Large intestine (tissue), 3 donors: ENCODE measurements at regions not wholly inside any gene's neighbourhood (a gene's known extent, or its start where the extent isn't known, plus 50 kb on each side); places are given as distances from the start of the nearest gene placed in this dataset.
"Not testable (repeated sequence)": the region's sequence is repeated elsewhere in the genome, so short reads cannot be mapped to it uniquely, and the experiment has no call there.

Source experiments
- DNase-seq, 2 donors: peaks; one replicate each; pipeline versions ENCODE4 v3.0.0 to v3.0.0-alpha.2; 2013
- H3K27ac ChIP-seq: one replicate; pipeline ENCODE4 v1.5.1; 2013; ENCODE audit warnings: low read length
- H3K27me3 ChIP-seq: 2 replicates; pipeline ENCODE4 v1.6.1; 2013; ENCODE audit warnings: low read length; ENCODE audit not compliant: control insufficient read depth, insufficient read depth
- H3K36me3 ChIP-seq: 2 replicates; pipeline ENCODE4 v1.6.1; 2013; ENCODE audit warnings: low read length; ENCODE audit not compliant: control insufficient read depth, insufficient read depth
- H3K4me1 ChIP-seq: one replicate; pipeline ENCODE4 v1.6.1; 2013; ENCODE audit warnings: low read length; ENCODE audit not compliant: control insufficient read depth, insufficient read depth
- H3K4me3 ChIP-seq: one replicate; pipeline ENCODE4 v1.5.1; 2013; ENCODE audit warnings: low read length
- H3K9me3 ChIP-seq: one replicate; pipeline ENCODE4 v1.6.1; 2013; ENCODE audit warnings: mild to moderate bottlenecking, low read depth, low read length, moderate library complexity; ENCODE audit not compliant: control insufficient read depth
- WGBS: methylation state at CpG from one replicate; pipeline ENCODE4 v1.1.5; 2013; ENCODE audit warnings: low lambda C conversion rate; ENCODE audit not compliant: insufficient coverage; 5-methylcytosine and 5-hydroxymethylcytosine counted together

GRCh38 chr13:54004026-54004699 is 975.5 kb downstream of the OLFM4 start:
- Histone ChIP-seq H3K4me3 (no peak overlapping the region), H3K27ac (no peak overlapping the region), H3K9me3 (no peaks in the 10 kb centered on the region), H3K36me3 (no peaks in the 10 kb centered on the region), H3K4me1 (no peaks in the 10 kb centered on the region), H3K27me3 (no peaks in the 10 kb centered on the region)
- DNase-seq = no peak
- WGBS = 100% methylated on average over 1 of the region's 5 CpGs

- DNase-seq = no peak
- no peaks in the 10 kb centered on the region for H3K9me3 ChIP-seq
- no peaks in the 10 kb centered on the region for H3K36me3 ChIP-seq
- H3K27me3 ChIP-seq = no peaks in the 10 kb centered on the region
- no peaks in the 10 kb centered on the region for H3K4me1 ChIP-seq
- no peak overlapping the region for H3K4me3 ChIP-seq
- no CpG with 5 or more reads among the region's 1 CpG for WGBS
- H3K27ac ChIP-seq = no peak overlapping the region
Observed at GRCh38 chr13:54016542-54016941, 987.9 kb downstream of the OLFM4 start.

GRCh38 chr13:54018485-54018884 is 989.9 kb downstream of the OLFM4 start:
- no peaks in the 10 kb centered on the region for H3K27me3 ChIP-seq
- no peak overlapping the region for H3K4me3 ChIP-seq
- no peak for DNase-seq
- H3K4me1 ChIP-seq = no peaks in the 10 kb centered on the region
- no peaks in the 10 kb centered on the region for H3K9me3 ChIP-seq
- no peak overlapping the region for H3K27ac ChIP-seq
- WGBS = no CpG with 5 or more reads among the region's 3 CpGs
- no peaks in the 10 kb centered on the region for H3K36me3 ChIP-seq

- H3K27ac ChIP-seq = no peak overlapping the region
- no peak for DNase-seq
- no peaks in the 10 kb centered on the region for H3K27me3 ChIP-seq
Observed at GRCh38 chr13:54029226-54029625, 1000.6 kb downstream of the OLFM4 start.

GRCh38 chr13:54029720-54030119 is 1001.1 kb downstream of the OLFM4 start:
- Histone ChIP-seq H3K27me3 (no peaks in the 10 kb centered on the region), H3K4me1 (no peaks in the 10 kb centered on the region), H3K9me3 (peaks cover 3% of the 10 kb centered on the region), H3K4me3 (no peak overlapping the region), H3K27ac (no peak overlapping the region), H3K36me3 (no peaks in the 10 kb centered on the region)
- 83% methylated on average over 2 of the region's 4 CpGs for WGBS
- DNase-seq = no peak

More at GRCh38 chr13:54029226-54029625, 1000.6 kb downstream of the OLFM4 start:
- H3K4me3 ChIP-seq = no peak overlapping the region
- no peaks in the 10 kb centered on the region for H3K36me3 ChIP-seq
- no CpG with 5 or more reads among the region's 1 CpG for WGBS
- H3K9me3 ChIP-seq = peaks cover 3% of the 10 kb centered on the region
- H3K4me1 ChIP-seq = no peaks in the 10 kb centered on the region

GRCh38 chr13:54033323-54033861 is 1004.8 kb downstream of the OLFM4 start:
- H3K9me3 ChIP-seq = peaks cover 3% of the 10 kb centered on the region
- no peak overlapping the region for H3K4me3 ChIP-seq
- no peaks in the 10 kb centered on the region for H3K4me1 ChIP-seq
- no CpG with 5 or more reads among the region's 6 CpGs for WGBS
- no peak for DNase-seq
- no peaks in the 10 kb centered on the region for H3K36me3 ChIP-seq
- H3K27ac ChIP-seq = no peak overlapping the region
- H3K27me3 ChIP-seq = no peaks in the 10 kb centered on the region

GRCh38 chr13:54034047-54034446 is 1005.4 kb downstream of the OLFM4 start:
- Histone ChIP-seq H3K4me1 (no peaks in the 10 kb centered on the region), H3K4me3 (no peak overlapping the region), H3K9me3 (peaks cover 3% of the 10 kb centered on the region), H3K27ac (no peak overlapping the region), H3K36me3 (no peaks in the 10 kb centered on the region), H3K27me3 (no peaks in the 10 kb centered on the region)
- DNase-seq = no peak
- 100% methylated on average over 1 of the region's 2 CpGs for WGBS

GRCh38 chr13:54057416-54057815 is 1028.8 kb downstream of the OLFM4 start:
- 87% methylated on average over 2 of the region's 5 CpGs for WGBS
- not testable (repeated sequence) for H3K27ac ChIP-seq, H3K9me3 ChIP-seq

GRCh38 chr13:54069958-54070357 is 1041.3 kb downstream of the OLFM4 start:
- H3K9me3 ChIP-seq, H3K27me3 ChIP-seq, H3K36me3 ChIP-seq, DNase-seq, H3K4me3 ChIP-seq, H3K27ac ChIP-seq, H3K4me1 ChIP-seq: not testable (repeated sequence)
- WGBS = no CpG with 5 or more reads among the region's 8 CpGs

More at GRCh38 chr13:54057416-54057815, 1028.8 kb downstream of the OLFM4 start:
- not testable (repeated sequence) for H3K4me3 ChIP-seq, H3K36me3 ChIP-seq, DNase-seq, H3K27me3 ChIP-seq, H3K4me1 ChIP-seq

GRCh38 chr13:54077569-54077968 is 1049.0 kb downstream of the OLFM4 start:
- Histone ChIP-seq H3K4me3 (no peak overlapping the region), H3K27me3 (no peaks in the 10 kb centered on the region), H3K27ac (no peak overlapping the region), H3K9me3 (peaks cover 3% of the 10 kb centered on the region), H3K36me3 (no peaks in the 10 kb centered on the region), H3K4me1 (no peaks in the 10 kb centered on the region)
- DNase-seq = no peak

GRCh38 chr13:54078271-54078870 is 1049.8 kb downstream of the OLFM4 start:
- H3K36me3 ChIP-seq = no peaks in the 10 kb centered on the region
- H3K9me3 ChIP-seq = peaks cover 3% of the 10 kb centered on the region
- no peaks in the 10 kb centered on the region for H3K4me1 ChIP-seq
- 70% methylated on average over 3 of the region's 3 CpGs for WGBS
- no peak overlapping the region for H3K4me3 ChIP-seq
- DNase-seq = no peak
- H3K27me3 ChIP-seq = no peaks in the 10 kb centered on the region
- no peak overlapping the region for H3K27ac ChIP-seq
